GM19043 (cell line): ENCODE measurements at regions not wholly inside any gene's neighbourhood (a gene's known extent, or its start where the extent isn't known, plus 50 kb on each side); places are given as distances from the start of the nearest gene placed in this dataset.

Source experiments
- ATAC-seq: cut with Tn5 transposase; IDR thresholded peaks from one replicate; pipeline ENCODE4 v1.9.1; 2021; ENCODE audit warnings: low read depth; ENCODE audit not compliant: unreplicated experiment

GRCh38 chr11:27907530-27907929, 200.4 kb downstream of the KIF18A start:
- ATAC-seq: no peak

- ATAC-seq: no peak
These were observed 200.9 kb downstream of the KIF18A start for GRCh38 chr11:27907091-27907490.

- no peak for ATAC-seq
These were observed 203.4 kb downstream of the KIF18A start for GRCh38 chr11:27904358-27905055.

- ATAC-seq: no peak
These were observed 202.8 kb upstream of the BDNF start for GRCh38 chr11:27902981-27903624.

GRCh38 chr11:27898166-27898565, 197.9 kb upstream of the BDNF start:
- no peak for ATAC-seq

GRCh38 chr11:27896096-27896495, 195.8 kb upstream of the BDNF start:
- ATAC-seq: no peak

GRCh38 chr11:27894552-27894951, 194.3 kb upstream of the BDNF start:
- ATAC-seq: peak; percentile 60

GRCh38 chr11:27886857-27887256, 186.6 kb upstream of the BDNF start:
- no peak for ATAC-seq

- ATAC-seq: no peak
These were observed 181.9 kb upstream of the BDNF start for GRCh38 chr11:27882066-27882697.

- no peak for ATAC-seq
These were observed 175.8 kb upstream of the BDNF start for GRCh38 chr11:27875831-27876775.

GRCh38 chr11:27874998-27875830, 175.0 kb upstream of the BDNF start:
- no peak for ATAC-seq

- no peak for ATAC-seq
These were observed 173.4 kb upstream of the BDNF start for GRCh38 chr11:27873664-27874063.

- ATAC-seq: no peak
These were observed 170.8 kb upstream of the BDNF start for GRCh38 chr11:27871056-27871455.

GRCh38 chr11:27869701-27870100, 169.4 kb upstream of the BDNF start:
- ATAC-seq: no peak

GRCh38 chr11:27868709-27869108, 168.5 kb upstream of the BDNF start:
- ATAC-seq: no peak

- ATAC-seq: no peak
These were observed 168.0 kb upstream of the BDNF start for GRCh38 chr11:27868226-27868625.

GRCh38 chr11:27865105-27865504, 164.8 kb upstream of the BDNF start:
- no peak for ATAC-seq

GRCh38 chr11:27864611-27865010, 164.4 kb upstream of the BDNF start:
- no peak for ATAC-seq

GRCh38 chr11:27864091-27864491, 163.8 kb upstream of the BDNF start:
- ATAC-seq: no peak

GRCh38 chr11:27863637-27864036, 163.4 kb upstream of the BDNF start:
- no peak for ATAC-seq
